ENCODE measurements at regions not wholly inside any gene's neighbourhood (a gene's known extent, or its start where the extent isn't known, plus 50 kb on each side); places are given as distances from the start of the nearest gene placed in this dataset.

- TF ChIP-seq CHD7 (IDR thresholded peaks at IDR 0.05; ENCODE audit: insufficient replicate concordance, low read length) (no peak), EP300 (IDR thresholded peaks at IDR 0.05; ENCODE audit: borderline replicate concordance in 1 of 2, low read depth in 2 of 2, low read length in 2 of 2) (no peak), CHD2 (IDR thresholded peaks at IDR 0.05; ENCODE audit: low read length) (no peak)
These were observed 99.6 kb upstream of the OBI1 start (continued) for GRCh38 chr13:78758549-78758948.

Measured in H1 (cell line).